Stomach (tissue), 8 donors: ENCODE measurements at regions not wholly inside any gene's neighbourhood (a gene's known extent, or its start where the extent isn't known, plus 50 kb on each side); places are given as distances from the start of the nearest gene placed in this dataset.

ENCODE experiments used
- DNase-seq, 2 donors: peaks; one replicate each; pipeline versions ENCODE4 v3.0.0 to v3.0.0-alpha.2; 2013 to 2019
- H3K27ac ChIP-seq, 5 donors: fragments of 200-600 bp in 4 of 5; sonication (generic) in 4 of 5; one replicate each; pipeline ENCODE4 v1.5.1; 2013 to 2019; ENCODE audit warnings: mild to moderate bottlenecking in 1 of 5, moderate library complexity in 1 of 5
- H3K27me3 ChIP-seq, 3 donors: fragments of 200-600 bp; sonication (generic); one replicate each; pipeline ENCODE4 v1.5.1; 2017 to 2019; ENCODE audit warnings: mixed run types in 1 of 3
- H3K36me3 ChIP-seq, 4 donors: fragments of 200-600 bp; sonication (generic); 1 replicate in 3 of 4; 2 replicates in 1 of 4; pipeline ENCODE4 v1.5.1; 2016 to 2019
- H3K4me1 ChIP-seq, 4 donors: fragments of 200-600 bp; sonication (generic); one replicate each; pipeline ENCODE4 v1.5.1; 2016 to 2019
- H3K4me3 ChIP-seq, 4 donors: fragments of 200-600 bp; sonication (generic) in 3 of 4; one replicate each; pipeline ENCODE4 v1.5.1; 2016 to 2019; ENCODE audit warnings: mild to moderate bottlenecking in 1 of 4
- H3K9me3 ChIP-seq, 4 donors: fragments of 200-600 bp; sonication (generic); one replicate each; pipeline ENCODE4 v1.5.1; 2016 to 2019
- EP300 ChIP-seq: sonication (generic); formaldehyde crosslinking; IDR thresholded peaks from one replicate; pipeline ENCODE4 v1.6.1; 2017; ENCODE audit warnings: antibody characterized with exemption
- POLR2A ChIP-seq, 4 donors: fragments of 450-650 bp; IDR thresholded peaks; one replicate each; pipeline ENCODE4 v1.6.1; 2016; ENCODE audit warnings: antibody characterized with exemption in 4 of 4, control low read depth in 2 of 4, mild to moderate bottlenecking in 1 of 4, moderate library complexity in 1 of 4
- POLR2AphosphoS5 ChIP-seq, 3 donors: sonication (generic); formaldehyde crosslinking; IDR thresholded peaks; one replicate each; pipeline ENCODE4 v1.6.1; 2016; ENCODE audit warnings: antibody characterized with exemption in 3 of 3
- WGBS, 5 donors: extraction: QIAGEN DNeasy Blood & Tissue Kit in 3 of 5; methylation state at CpG; one replicate each; pipeline versions ENCODE4 v1.1.5 to v1.1.7; 2013 to 2018; 5-methylcytosine and 5-hydroxymethylcytosine counted together
- intact Hi-C: fragments of 100-400 bp; cut with DNase I; formaldehyde crosslinking; loops from one replicate; pipeline ENCODE4 v1.15.1; 2023; ENCODE audit warnings: low total_unique reads
- TF ChIP-seq, protein P1 (sequence below), 7 experiments: fragments of 450-650 bp in 4 of 7; fragments of 200-600 bp in 3 of 7; sonication (generic) in 3 of 7; IDR thresholded peaks; one replicate each; pipeline ENCODE4 v1.5.1; 2016 to 2019; ENCODE audit warnings: antibody characterized with exemption in 7 of 7, control low read depth in 2 of 7, mild to moderate bottlenecking in 1 of 7
- donor health status: healthy with polysubstance abuse.
- donor health status: Bipolar disorder and iron deficiency.
- donor health status: healthy.

GRCh38 chr10:8151086-8151485 lies 96.6 kb downstream of the GATA3 start:
- no peak overlapping the region for H3K4me3 ChIP-seq
- no peaks in the 10 kb centered on the region for H3K4me1 ChIP-seq
- H3K27me3 ChIP-seq = peaks cover 0 to 12% (median 0%) of the 10 kb centered on the region in 3 donors
- intact Hi-C loops = no loop called here
- no peak for DNase-seq
- peaks cover 0 to 3% (median 0%) of the 10 kb centered on the region in 4 donors for H3K9me3 ChIP-seq
- H3K27ac ChIP-seq = no peak overlapping the region
- H3K36me3 ChIP-seq = no peaks in the 10 kb centered on the region
- TF ChIP-seq, protein P1, sequence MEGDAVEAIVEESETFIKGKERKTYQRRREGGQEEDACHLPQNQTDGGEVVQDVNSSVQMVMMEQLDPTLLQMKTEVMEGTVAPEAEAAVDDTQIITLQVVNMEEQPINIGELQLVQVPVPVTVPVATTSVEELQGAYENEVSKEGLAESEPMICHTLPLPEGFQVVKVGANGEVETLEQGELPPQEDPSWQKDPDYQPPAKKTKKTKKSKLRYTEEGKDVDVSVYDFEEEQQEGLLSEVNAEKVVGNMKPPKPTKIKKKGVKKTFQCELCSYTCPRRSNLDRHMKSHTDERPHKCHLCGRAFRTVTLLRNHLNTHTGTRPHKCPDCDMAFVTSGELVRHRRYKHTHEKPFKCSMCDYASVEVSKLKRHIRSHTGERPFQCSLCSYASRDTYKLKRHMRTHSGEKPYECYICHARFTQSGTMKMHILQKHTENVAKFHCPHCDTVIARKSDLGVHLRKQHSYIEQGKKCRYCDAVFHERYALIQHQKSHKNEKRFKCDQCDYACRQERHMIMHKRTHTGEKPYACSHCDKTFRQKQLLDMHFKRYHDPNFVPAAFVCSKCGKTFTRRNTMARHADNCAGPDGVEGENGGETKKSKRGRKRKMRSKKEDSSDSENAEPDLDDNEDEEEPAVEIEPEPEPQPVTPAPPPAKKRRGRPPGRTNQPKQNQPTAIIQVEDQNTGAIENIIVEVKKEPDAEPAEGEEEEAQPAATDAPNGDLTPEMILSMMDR (IDR thresholded peaks at IDR 0.05) = no peak
- no peak for TF ChIP-seq EP300
- TF ChIP-seq POLR2AphosphoS5 (IDR thresholded peaks at IDR 0.05) = no peak
- no peak for TF ChIP-seq POLR2A (IDR thresholded peaks at IDR 0.05)
- 74 to 80% (median 74%) methylated on average over 4 of the region's 4 CpGs for WGBS, 5 donors

DNA sequence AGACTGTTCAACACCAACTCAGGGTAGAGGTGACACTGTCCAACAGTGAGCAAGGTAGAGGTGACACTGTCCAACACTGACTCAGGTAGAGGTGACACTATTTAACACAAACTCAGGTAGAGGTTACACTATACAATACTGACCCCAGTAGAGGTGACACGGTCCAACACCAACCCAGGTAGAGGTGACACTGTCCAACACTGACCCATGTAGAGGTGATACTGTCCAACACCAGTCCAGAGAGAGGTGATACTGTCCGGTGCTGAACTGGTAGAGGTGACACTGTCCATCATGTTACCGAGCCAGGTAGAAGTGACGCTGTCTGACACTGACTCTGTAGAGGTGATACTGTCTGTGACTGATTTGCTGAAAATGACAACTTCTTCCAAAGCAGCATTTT lies 102.4 kb downstream of the GATA3 start:
- TF ChIP-seq, protein P1 (IDR thresholded peaks at IDR 0.05) = no peak
- TF ChIP-seq POLR2AphosphoS5 (IDR thresholded peaks at IDR 0.05) (no peak), EP300 (no peak), POLR2A (IDR thresholded peaks at IDR 0.05) (no peak)
- no peak for DNase-seq
- Histone ChIP-seq H3K36me3 (no peaks in the 10 kb centered on the region), H3K4me1 (no peaks in the 10 kb centered on the region), H3K4me3 (no peak overlapping the region), H3K9me3 (peaks cover 0 to 4% (median 0%) of the 10 kb centered on the region in 4 donors), H3K27ac (no peak overlapping the region), H3K27me3 (peaks cover 0 to 9% (median 0%) of the 10 kb centered on the region in 3 donors)
- intact Hi-C loops = no loop called here
- 94 to 97% (median 95%) methylated on average over 3 to 4 of the region's 4 CpGs for WGBS, 5 donors

GRCh38 chr10:8158193-8159071 lies 103.9 kb downstream of the GATA3 start:
- no peak overlapping the region for H3K4me3 ChIP-seq
- DNase-seq = no peak
- no peak overlapping the region for H3K27ac ChIP-seq
- peaks cover 0 to 9% (median 0%) of the 10 kb centered on the region in 3 donors for H3K27me3 ChIP-seq
- intact Hi-C loops = no loop called here
- H3K9me3 ChIP-seq = peaks cover 0 to 4% (median 0%) of the 10 kb centered on the region in 4 donors
- no peaks in the 10 kb centered on the region for H3K4me1 ChIP-seq
- TF ChIP-seq EP300 (no peak), POLR2A (IDR thresholded peaks at IDR 0.05) (no peak), POLR2AphosphoS5 (IDR thresholded peaks at IDR 0.05) (no peak)
- TF ChIP-seq, protein P1 (IDR thresholded peaks at IDR 0.05) = no peak
- H3K36me3 ChIP-seq = no peaks in the 10 kb centered on the region
- 56 to 75% (median 63%) methylated on average over 9 of the region's 9 CpGs for WGBS, 5 donors

- 88 to 92% (median 89%) methylated on average over 9 of the region's 9 CpGs for WGBS, 5 donors
- no peak for DNase-seq
- no peak overlapping the region for H3K4me3 ChIP-seq
- no peaks in the 10 kb centered on the region for H3K4me1 ChIP-seq
- intact Hi-C loops = no loop called here
- TF ChIP-seq, protein P1 (IDR thresholded peaks at IDR 0.05) = no peak
- TF ChIP-seq POLR2A (IDR thresholded peaks at IDR 0.05) = no peak
- H3K27me3 ChIP-seq = peaks cover 0 to 9% (median 0%) of the 10 kb centered on the region in 3 donors
- no peaks in the 10 kb centered on the region for H3K36me3 ChIP-seq
- no peak overlapping the region for H3K27ac ChIP-seq
- peaks cover 0 to 4% (median 2%) of the 10 kb centered on the region in 4 donors for H3K9me3 ChIP-seq
These were observed 105.1 kb downstream of the GATA3 start for GRCh38 chr10:8159341-8160165.
